ENCODE measurements at regions not wholly inside any gene's neighbourhood (a gene's known extent, or its start where the extent isn't known, plus 50 kb on each side); places are given as distances from the start of the nearest gene placed in this dataset.

DNA sequence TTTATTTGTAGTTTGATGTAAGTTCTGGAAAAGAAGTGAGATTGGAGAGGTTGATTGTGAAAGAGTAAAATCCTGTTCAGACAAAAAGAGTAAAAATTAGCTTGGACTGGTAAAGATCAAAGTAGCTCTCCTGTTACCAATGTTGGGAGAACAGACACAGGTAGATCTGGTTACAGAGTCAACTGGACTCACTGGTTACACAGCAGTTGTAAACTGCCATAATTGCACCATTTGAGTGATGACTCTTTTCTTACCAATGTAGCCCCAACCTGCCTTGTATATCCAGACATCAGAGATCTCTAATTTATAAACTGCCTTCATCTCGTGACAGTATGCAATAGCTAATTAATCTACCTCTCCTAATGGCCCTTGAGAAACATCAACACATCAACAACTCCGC lies 165.6 kb upstream of the PRSS16 start (continued):
- TF ChIP-seq, protein P1, sequence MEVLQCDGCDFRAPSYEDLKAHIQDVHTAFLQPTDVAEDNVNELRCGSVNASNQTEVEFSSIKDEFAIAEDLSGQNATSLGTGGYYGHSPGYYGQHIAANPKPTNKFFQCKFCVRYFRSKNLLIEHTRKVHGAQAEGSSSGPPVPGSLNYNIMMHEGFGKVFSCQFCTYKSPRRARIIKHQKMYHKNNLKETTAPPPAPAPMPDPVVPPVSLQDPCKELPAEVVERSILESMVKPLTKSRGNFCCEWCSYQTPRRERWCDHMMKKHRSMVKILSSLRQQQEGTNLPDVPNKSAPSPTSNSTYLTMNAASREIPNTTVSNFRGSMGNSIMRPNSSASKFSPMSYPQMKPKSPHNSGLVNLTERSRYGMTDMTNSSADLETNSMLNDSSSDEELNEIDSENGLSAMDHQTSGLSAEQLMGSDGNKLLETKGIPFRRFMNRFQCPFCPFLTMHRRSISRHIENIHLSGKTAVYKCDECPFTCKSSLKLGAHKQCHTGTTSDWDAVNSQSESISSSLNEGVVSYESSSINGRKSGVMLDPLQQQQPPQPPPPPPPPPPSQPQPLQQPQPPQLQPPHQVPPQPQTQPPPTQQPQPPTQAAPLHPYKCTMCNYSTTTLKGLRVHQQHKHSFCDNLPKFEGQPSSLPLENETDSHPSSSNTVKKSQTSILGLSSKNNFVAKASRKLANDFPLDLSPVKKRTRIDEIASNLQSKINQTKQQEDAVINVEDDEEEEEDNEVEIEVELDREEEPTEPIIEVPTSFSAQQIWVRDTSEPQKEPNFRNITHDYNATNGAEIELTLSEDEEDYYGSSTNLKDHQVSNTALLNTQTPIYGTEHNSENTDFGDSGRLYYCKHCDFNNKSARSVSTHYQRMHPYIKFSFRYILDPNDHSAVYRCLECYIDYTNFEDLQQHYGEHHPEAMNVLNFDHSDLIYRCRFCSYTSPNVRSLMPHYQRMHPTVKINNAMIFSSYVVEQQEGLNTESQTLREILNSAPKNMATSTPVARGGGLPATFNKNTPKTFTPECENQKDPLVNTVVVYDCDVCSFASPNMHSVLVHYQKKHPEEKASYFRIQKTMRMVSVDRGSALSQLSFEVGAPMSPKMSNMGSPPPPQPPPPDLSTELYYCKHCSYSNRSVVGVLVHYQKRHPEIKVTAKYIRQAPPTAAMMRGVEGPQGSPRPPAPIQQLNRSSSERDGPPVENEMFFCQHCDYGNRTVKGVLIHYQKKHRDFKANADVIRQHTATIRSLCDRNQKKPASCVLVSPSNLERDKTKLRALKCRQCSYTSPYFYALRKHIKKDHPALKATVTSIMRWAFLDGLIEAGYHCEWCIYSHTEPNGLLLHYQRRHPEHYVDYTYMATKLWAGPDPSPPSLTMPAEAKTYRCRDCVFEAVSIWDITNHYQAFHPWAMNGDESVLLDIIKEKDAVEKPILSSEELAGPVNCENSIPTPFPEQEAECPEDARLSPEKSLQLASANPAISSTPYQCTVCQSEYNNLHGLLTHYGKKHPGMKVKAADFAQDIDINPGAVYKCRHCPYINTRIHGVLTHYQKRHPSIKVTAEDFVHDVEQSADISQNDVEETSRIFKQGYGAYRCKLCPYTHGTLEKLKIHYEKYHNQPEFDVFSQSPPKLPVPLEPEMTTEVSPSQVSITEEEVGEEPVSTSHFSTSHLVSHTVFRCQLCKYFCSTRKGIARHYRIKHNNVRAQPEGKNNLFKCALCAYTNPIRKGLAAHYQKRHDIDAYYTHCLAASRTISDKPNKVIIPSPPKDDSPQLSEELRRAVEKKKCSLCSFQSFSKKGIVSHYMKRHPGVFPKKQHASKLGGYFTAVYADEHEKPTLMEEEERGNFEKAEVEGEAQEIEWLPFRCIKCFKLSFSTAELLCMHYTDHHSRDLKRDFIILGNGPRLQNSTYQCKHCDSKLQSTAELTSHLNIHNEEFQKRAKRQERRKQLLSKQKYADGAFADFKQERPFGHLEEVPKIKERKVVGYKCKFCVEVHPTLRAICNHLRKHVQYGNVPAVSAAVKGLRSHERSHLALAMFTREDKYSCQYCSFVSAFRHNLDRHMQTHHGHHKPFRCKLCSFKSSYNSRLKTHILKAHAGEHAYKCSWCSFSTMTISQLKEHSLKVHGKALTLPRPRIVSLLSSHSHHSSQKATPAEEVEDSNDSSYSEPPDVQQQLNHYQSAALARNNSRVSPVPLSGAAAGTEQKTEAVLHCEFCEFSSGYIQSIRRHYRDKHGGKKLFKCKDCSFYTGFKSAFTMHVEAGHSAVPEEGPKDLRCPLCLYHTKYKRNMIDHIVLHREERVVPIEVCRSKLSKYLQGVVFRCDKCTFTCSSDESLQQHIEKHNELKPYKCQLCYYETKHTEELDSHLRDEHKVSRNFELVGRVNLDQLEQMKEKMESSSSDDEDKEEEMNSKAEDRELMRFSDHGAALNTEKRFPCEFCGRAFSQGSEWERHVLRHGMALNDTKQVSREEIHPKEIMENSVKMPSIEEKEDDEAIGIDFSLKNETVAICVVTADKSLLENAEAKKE (CRISPR knock-in tag; IDR thresholded peaks at IDR 0.05): no peak
- TF ChIP-seq ZNF331 (CRISPR knock-in tag; IDR thresholded peaks at IDR 0.05; ENCODE audit: low read depth): no peak
- TF ChIP-seq, protein P2, sequence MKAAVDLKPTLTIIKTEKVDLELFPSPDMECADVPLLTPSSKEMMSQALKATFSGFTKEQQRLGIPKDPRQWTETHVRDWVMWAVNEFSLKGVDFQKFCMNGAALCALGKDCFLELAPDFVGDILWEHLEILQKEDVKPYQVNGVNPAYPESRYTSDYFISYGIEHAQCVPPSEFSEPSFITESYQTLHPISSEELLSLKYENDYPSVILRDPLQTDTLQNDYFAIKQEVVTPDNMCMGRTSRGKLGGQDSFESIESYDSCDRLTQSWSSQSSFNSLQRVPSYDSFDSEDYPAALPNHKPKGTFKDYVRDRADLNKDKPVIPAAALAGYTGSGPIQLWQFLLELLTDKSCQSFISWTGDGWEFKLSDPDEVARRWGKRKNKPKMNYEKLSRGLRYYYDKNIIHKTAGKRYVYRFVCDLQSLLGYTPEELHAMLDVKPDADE (IDR thresholded peaks at IDR 0.05): no peak

DNA sequence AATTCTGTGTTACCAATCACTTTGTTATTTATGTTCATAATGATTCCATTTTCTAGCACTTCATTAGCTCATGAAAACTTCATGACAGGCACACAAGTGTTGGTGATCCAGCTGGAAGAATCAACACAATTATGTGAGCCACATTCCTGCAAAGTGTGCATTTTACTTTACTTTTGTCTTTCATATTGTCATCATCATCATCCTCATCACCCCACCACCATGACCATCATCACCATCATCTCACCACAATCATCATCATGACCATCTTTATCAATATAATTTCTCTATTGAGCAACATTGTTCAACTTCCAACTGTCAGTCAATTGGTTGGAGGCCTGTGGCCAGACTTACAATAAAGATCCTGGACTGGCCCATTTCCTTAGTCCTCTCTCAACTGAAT lies 159.4 kb upstream of the PRSS16 start:
- Mint-ChIP-seq H3K4me3 (no peak overlapping the region), H3K36me3 (ENCODE audit: low read depth) (no peaks in the 10 kb centered on the region), H3K27me3 (ENCODE audit: insufficient read depth, low read depth, poor library complexity) (peaks cover 9% of the 10 kb centered on the region), H3K27ac (no peak overlapping the region), H3K4me1 (no peaks in the 10 kb centered on the region), H3K9me3 (no peaks in the 10 kb centered on the region)
- Histone ChIP-seq H3K9me2 (ENCODE audit: insufficient read depth) (no peaks in the 10 kb centered on the region), H4K20me1 (replicated peaks; ENCODE audit: insufficient read depth) (no peaks in the 10 kb centered on the region), H3F3A (replicated peaks; ENCODE audit: low read depth) (no peaks in the 10 kb centered on the region), H3K27ac (ENCODE audit: low read depth) (no peak overlapping the region), H3K4me2 (no peak overlapping the region), H3K4me1 (ENCODE audit: insufficient read depth) (peaks cover 4% of the 10 kb centered on the region; the same call in 1 of the 2 replicates), H2AFZ (no peak overlapping the region), H3K36me3 (ENCODE audit: insufficient read depth) (no peaks in the 10 kb centered on the region), H3K4me3 (no peak overlapping the region), H3K27me3 (ENCODE audit: insufficient read depth) (no peaks in the 10 kb centered on the region), H3K79me2 (replicated peaks; ENCODE audit: insufficient read depth) (no peaks in the 10 kb centered on the region)
- ATAC-seq (no peak), DNase-seq (ENCODE audit: low spot score) (no peak)
- TF ChIP-seq, protein P3, sequence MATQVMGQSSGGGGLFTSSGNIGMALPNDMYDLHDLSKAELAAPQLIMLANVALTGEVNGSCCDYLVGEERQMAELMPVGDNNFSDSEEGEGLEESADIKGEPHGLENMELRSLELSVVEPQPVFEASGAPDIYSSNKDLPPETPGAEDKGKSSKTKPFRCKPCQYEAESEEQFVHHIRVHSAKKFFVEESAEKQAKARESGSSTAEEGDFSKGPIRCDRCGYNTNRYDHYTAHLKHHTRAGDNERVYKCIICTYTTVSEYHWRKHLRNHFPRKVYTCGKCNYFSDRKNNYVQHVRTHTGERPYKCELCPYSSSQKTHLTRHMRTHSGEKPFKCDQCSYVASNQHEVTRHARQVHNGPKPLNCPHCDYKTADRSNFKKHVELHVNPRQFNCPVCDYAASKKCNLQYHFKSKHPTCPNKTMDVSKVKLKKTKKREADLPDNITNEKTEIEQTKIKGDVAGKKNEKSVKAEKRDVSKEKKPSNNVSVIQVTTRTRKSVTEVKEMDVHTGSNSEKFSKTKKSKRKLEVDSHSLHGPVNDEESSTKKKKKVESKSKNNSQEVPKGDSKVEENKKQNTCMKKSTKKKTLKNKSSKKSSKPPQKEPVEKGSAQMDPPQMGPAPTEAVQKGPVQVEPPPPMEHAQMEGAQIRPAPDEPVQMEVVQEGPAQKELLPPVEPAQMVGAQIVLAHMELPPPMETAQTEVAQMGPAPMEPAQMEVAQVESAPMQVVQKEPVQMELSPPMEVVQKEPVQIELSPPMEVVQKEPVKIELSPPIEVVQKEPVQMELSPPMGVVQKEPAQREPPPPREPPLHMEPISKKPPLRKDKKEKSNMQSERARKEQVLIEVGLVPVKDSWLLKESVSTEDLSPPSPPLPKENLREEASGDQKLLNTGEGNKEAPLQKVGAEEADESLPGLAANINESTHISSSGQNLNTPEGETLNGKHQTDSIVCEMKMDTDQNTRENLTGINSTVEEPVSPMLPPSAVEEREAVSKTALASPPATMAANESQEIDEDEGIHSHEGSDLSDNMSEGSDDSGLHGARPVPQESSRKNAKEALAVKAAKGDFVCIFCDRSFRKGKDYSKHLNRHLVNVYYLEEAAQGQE (IDR thresholded peaks at IDR 0.05; ENCODE audit: unreplicated experiment): no peak
- TF ChIP-seq STAT1 (IDR thresholded peaks at IDR 0.05; ENCODE audit: unreplicated experiment) (no peak), ZNF331 (CRISPR knock-in tag; IDR thresholded peaks at IDR 0.05; ENCODE audit: low read depth) (no peak)
- TF ChIP-seq, protein P4, sequence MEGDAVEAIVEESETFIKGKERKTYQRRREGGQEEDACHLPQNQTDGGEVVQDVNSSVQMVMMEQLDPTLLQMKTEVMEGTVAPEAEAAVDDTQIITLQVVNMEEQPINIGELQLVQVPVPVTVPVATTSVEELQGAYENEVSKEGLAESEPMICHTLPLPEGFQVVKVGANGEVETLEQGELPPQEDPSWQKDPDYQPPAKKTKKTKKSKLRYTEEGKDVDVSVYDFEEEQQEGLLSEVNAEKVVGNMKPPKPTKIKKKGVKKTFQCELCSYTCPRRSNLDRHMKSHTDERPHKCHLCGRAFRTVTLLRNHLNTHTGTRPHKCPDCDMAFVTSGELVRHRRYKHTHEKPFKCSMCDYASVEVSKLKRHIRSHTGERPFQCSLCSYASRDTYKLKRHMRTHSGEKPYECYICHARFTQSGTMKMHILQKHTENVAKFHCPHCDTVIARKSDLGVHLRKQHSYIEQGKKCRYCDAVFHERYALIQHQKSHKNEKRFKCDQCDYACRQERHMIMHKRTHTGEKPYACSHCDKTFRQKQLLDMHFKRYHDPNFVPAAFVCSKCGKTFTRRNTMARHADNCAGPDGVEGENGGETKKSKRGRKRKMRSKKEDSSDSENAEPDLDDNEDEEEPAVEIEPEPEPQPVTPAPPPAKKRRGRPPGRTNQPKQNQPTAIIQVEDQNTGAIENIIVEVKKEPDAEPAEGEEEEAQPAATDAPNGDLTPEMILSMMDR (conservative IDR thresholded peaks at IDR 0.05; ENCODE audit: low read depth in 2 of 2): no peak
